Pancreas (tissue), 10 donors: ENCODE measurements at regions not wholly inside any gene's neighbourhood (a gene's known extent, or its start where the extent isn't known, plus 50 kb on each side); places are given as distances from the start of the nearest gene placed in this dataset.
A peak's percentile ranks its signal among the peaks of the same experiment; 100 is the strongest.

Experiments
- ATAC-seq, 4 donors: fragments of 200-7000 bp; cut with Tn5 transposase; one replicate each; pipeline versions ENCODE4 v1.8.0 to v1.9.1; 2020; ENCODE audit warnings: mild to moderate bottlenecking in 4 of 4, moderate library complexity in 4 of 4
- DNase-seq, 6 donors: peaks; one replicate each; pipeline ENCODE4 v3.0.0-alpha.2; 2020
- FAIRE-seq: peaks from 2 replicates; lab custom pipeline; 2012; peaks lifted over from hg19 to GRCh38; lab: Jason Lieb, UNC
- H3K27ac ChIP-seq, 4 donors: fragments of 200-600 bp; sonication (generic); 1 replicate in 3 of 4; 2 replicates in 1 of 4; pipeline versions ENCODE4 v1.5.0 to v1.8.0; 2020
- H3K27me3 ChIP-seq, 4 donors: fragments of 200-600 bp; one replicate each; pipeline ENCODE4 v1.8.0; 2021
- H3K36me3 ChIP-seq, 3 donors: fragments of 200-600 bp; sonication (generic) in 1 of 3; one replicate each; pipeline versions ENCODE4 v1.5.0 to v1.8.0; 2020 to 2021
- H3K4me1 ChIP-seq, 3 donors: fragments of 200-600 bp; one replicate each; pipeline ENCODE4 v1.8.0; 2021
- H3K4me3 ChIP-seq, 4 donors: fragments of 200-600 bp; sonication (generic) in 2 of 4; one replicate each; pipeline versions ENCODE4 v1.5.0 to v1.8.0; 2020 to 2021
- H3K9me3 ChIP-seq, 4 donors: fragments of 200-600 bp; one replicate each; pipeline ENCODE4 v1.8.0; 2021
- CTCF ChIP-seq, 4 donors: fragments of 200-600 bp; sonication (generic) in 3 of 4; IDR thresholded peaks; one replicate each; pipeline versions ENCODE4 v1.5.0 to v1.8.0; 2021; ENCODE audit warnings: antibody characterized with exemption in 4 of 4
- WGBS, 2 donors: extraction: QIAGEN DNeasy Blood & Tissue Kit; methylation state at CpG; one replicate each; pipeline ENCODE4 v1.1.7; 2013; 5-methylcytosine and 5-hydroxymethylcytosine counted together
- intact Hi-C, 3 donors: fragments of 100-400 bp; cut with DNase I; formaldehyde crosslinking; loops; one replicate each; pipeline versions ENCODE4 v1.11.1 to v1.14.2; 2022
- donor health status: healthy with polysubstance abuse.
- donor health status: DM: no; HTN: no; CAD: no; lungs with moderate emphysema.
- donor health status: DM: no; HTN: no; CAD: no.
- donor health status: control.
- donor health status: control.
- donor health status: Bipolar disorder and iron deficiency.
- donor health status: DM: yes; HTN: yes; CAD: no.
- donor health status: DM: no; HTN: no; CAD: no.
- donor health status: DM: no; HTN: no; CAD: no.
- donor health status: DM: yes; HTN: yes; CAD: no.

GRCh38 chr11:23359297-23359696, 499.0 kb upstream of the CCDC179 start:
- FAIRE-seq (no peak), ATAC-seq (peak; percentile 98 to 100 (median 99)), DNase-seq (peak in 3 of 6 donors; percentile 41 to 49 (median 48))
- Histone ChIP-seq H3K27me3 (no peaks in the 10 kb centered on the region), H3K27ac (peak overlapping the region in 2 of 4 donors; percentile 35 to 57), H3K36me3 (no peaks in the 10 kb centered on the region), H3K9me3 (no peaks in the 10 kb centered on the region), H3K4me3 (no peak overlapping the region), H3K4me1 (peaks cover 0 to 3% (median 3%) of the 10 kb centered on the region in 3 donors)
- TF ChIP-seq CTCF (IDR thresholded peaks at IDR 0.05), result no peak
- intact Hi-C loops, result no loop called here

GRCh38 chr11:23364076-23364475, 503.8 kb upstream of the CCDC179 start:
- FAIRE-seq, result no peak
- WGBS, 2 donors, result 91 to 94% methylated on average over 3 of the region's 3 CpGs
- H3K9me3 ChIP-seq, result no peaks in the 10 kb centered on the region
- peaks cover 0 to 3% (median 3%) of the 10 kb centered on the region in 3 donors for H3K4me1 ChIP-seq
- H3K27me3 ChIP-seq, result no peaks in the 10 kb centered on the region
- intact Hi-C loops, result no loop called here
- no peak for DNase-seq
- no peaks in the 10 kb centered on the region for H3K36me3 ChIP-seq
- no peak for TF ChIP-seq CTCF (IDR thresholded peaks at IDR 0.05)
- ATAC-seq, result no peak
- H3K4me3 ChIP-seq, result no peak overlapping the region
- no peak overlapping the region for H3K27ac ChIP-seq

- Histone ChIP-seq H3K27ac (no peak overlapping the region), H3K27me3 (no peaks in the 10 kb centered on the region), H3K9me3 (no peaks in the 10 kb centered on the region), H3K4me3 (no peak overlapping the region), H3K36me3 (no peaks in the 10 kb centered on the region), H3K4me1 (no peaks in the 10 kb centered on the region)
- intact Hi-C loops, result no loop called here
- TF ChIP-seq CTCF (IDR thresholded peaks at IDR 0.05), result no peak
- no peak for ATAC-seq
- 62 to 64% methylated on average over 3 of the region's 3 CpGs for WGBS, 2 donors
- no peak for DNase-seq
- no peak for FAIRE-seq
These were observed 510.5 kb upstream of the CCDC179 start for GRCh38 chr11:23370580-23371275.

GRCh38 chr11:23377909-23378308, 517.6 kb upstream of the CCDC179 start:
- ATAC-seq (no peak), FAIRE-seq (no peak), DNase-seq (no peak)
- no peak overlapping the region for H3K27ac ChIP-seq
- peaks cover 3 to 4% (median 3%) of the 10 kb centered on the region in 3 donors for H3K4me1 ChIP-seq
- no peaks in the 10 kb centered on the region for H3K9me3 ChIP-seq
- TF ChIP-seq CTCF (IDR thresholded peaks at IDR 0.05), result no peak
- intact Hi-C loops, result no loop called here
- H3K4me3 ChIP-seq, result no peak overlapping the region
- no peaks in the 10 kb centered on the region for H3K36me3 ChIP-seq
- no peaks in the 10 kb centered on the region for H3K27me3 ChIP-seq

GRCh38 chr11:23391031-23391430, 530.8 kb upstream of the CCDC179 start:
- H3K4me1 ChIP-seq, result no peaks in the 10 kb centered on the region
- no peaks in the 10 kb centered on the region for H3K9me3 ChIP-seq
- no peak for TF ChIP-seq CTCF (IDR thresholded peaks at IDR 0.05)
- FAIRE-seq, result no peak
- intact Hi-C loops, result no loop called here
- DNase-seq, result no peak
- H3K36me3 ChIP-seq, result no peaks in the 10 kb centered on the region
- no peak for ATAC-seq
- WGBS, 2 donors, result 14 to 25% methylated on average over 2 of the region's 2 CpGs
- no peak overlapping the region for H3K4me3 ChIP-seq
- no peak overlapping the region for H3K27ac ChIP-seq
- no peaks in the 10 kb centered on the region for H3K27me3 ChIP-seq
